HEK293 (cell line): ENCODE measurements at regions not wholly inside any gene's neighbourhood (a gene's known extent, or its start where the extent isn't known, plus 50 kb on each side); places are given as distances from the start of the nearest gene placed in this dataset.
A peak's percentile ranks its signal among the peaks of the same experiment; 100 is the strongest.

ENCODE experiments used
- CTCF ChIA-PET: fragments of 350-600 bp; formaldehyde crosslinking; extraction: SDS; loops from one replicate; lab custom pipeline; 2021; ENCODE audit warnings: antibody characterized with exemption; lab: Yijun Ruan, JAX
- POLR2A ChIA-PET: fragments of 300-600 bp; formaldehyde crosslinking; extraction: SDS; loops from one replicate; lab custom pipeline; 2020; ENCODE audit warnings: antibody characterized with exemption, inconsistent platforms; lab: Yijun Ruan, JAX
- H3K27ac ChIP-seq: fragments of 200-500 bp; sonication (Bioruptor generic); 2 replicates; pipeline ENCODE4 v1.5.1; 2014; ENCODE audit warnings: low read depth, low read length, control low read depth, inconsistent platforms; ENCODE audit errors: extremely low read depth
- H3K36me3 ChIP-seq, 2 experiments: fragments of 200-500 bp in 1 of 2; sonication (Bioruptor generic) in 1 of 2; 1 replicate in 1 of 2; 2 replicates in 1 of 2; pipeline ENCODE4 v1.5.1; 2014 to 2017; ENCODE audit warnings: inconsistent platforms in 2 of 2, low read length in 2 of 2; ENCODE audit not compliant: control insufficient read depth in 2 of 2, insufficient read depth in 1 of 2
- H3K4me1 ChIP-seq: fragments of 200-500 bp; sonication (Bioruptor generic); 2 replicates; pipeline ENCODE4 v1.5.1; 2014; ENCODE audit warnings: mild to moderate bottlenecking, low read length, inconsistent platforms; ENCODE audit not compliant: control insufficient read depth, insufficient read depth
- H3K4me3 ChIP-seq: 2 replicates; pipeline ENCODE4 v1.5.1; 2011; ENCODE audit warnings: low read depth, mild to moderate bottlenecking, control low read depth, low read length, moderate library complexity
- H3K9me3 ChIP-seq: fragments of 200-500 bp; sonication (Bioruptor generic); 2 replicates; pipeline ENCODE4 v1.5.1; 2014; ENCODE audit warnings: low read depth, low read length, inconsistent platforms; ENCODE audit not compliant: control insufficient read depth, insufficient read depth
- CTCF ChIP-seq: fragments of 450-650 bp; formaldehyde crosslinking; IDR thresholded peaks from 2 replicates; pipeline ENCODE4 v1.5.1; 2016; ENCODE audit warnings: missing biosample characterization, missing genetic modification characterization
- GLI4 ChIP-seq: fragments of 450-650 bp; formaldehyde crosslinking; IDR thresholded peaks from 2 replicates; pipeline ENCODE4 v1.5.1; 2016; ENCODE audit warnings: missing biosample characterization, missing genetic modification characterization
- KLF7 ChIP-seq: fragments of 450-650 bp; formaldehyde crosslinking; IDR thresholded peaks from 2 replicates; pipeline ENCODE4 v1.5.1; 2016; ENCODE audit warnings: missing biosample characterization, missing genetic modification characterization, borderline replicate concordance
- MZF1 ChIP-seq: fragments of 450-650 bp; formaldehyde crosslinking; IDR thresholded peaks from 2 replicates; pipeline ENCODE4 v1.5.1; 2017; ENCODE audit warnings: missing biosample characterization, missing genetic modification characterization, borderline replicate concordance
- PATZ1 ChIP-seq: fragments of 450-650 bp; formaldehyde crosslinking; IDR thresholded peaks from 2 replicates; pipeline ENCODE4 v1.5.1; 2016; ENCODE audit warnings: missing biosample characterization, missing genetic modification characterization
- SCRT2 ChIP-seq: fragments of 450-650 bp; formaldehyde crosslinking; IDR thresholded peaks from 2 replicates; pipeline ENCODE4 v1.5.1; 2016; ENCODE audit warnings: missing biosample characterization, missing genetic modification characterization
- SP7 ChIP-seq: fragments of 450-650 bp; formaldehyde crosslinking; IDR thresholded peaks from 2 replicates; pipeline ENCODE4 v1.5.1; 2016; ENCODE audit warnings: missing biosample characterization, missing genetic modification characterization
- WT1 ChIP-seq: fragments of 450-650 bp; formaldehyde crosslinking; IDR thresholded peaks from 2 replicates; pipeline ENCODE4 v1.5.1; 2016; ENCODE audit warnings: missing biosample characterization, missing genetic modification characterization
- ZBTB26 ChIP-seq: fragments of 450-650 bp; formaldehyde crosslinking; optimal IDR thresholded peaks from 2 replicates; pipeline ENCODE3; 2016; ENCODE audit warnings: missing biosample characterization, mild to moderate bottlenecking, missing genetic modification characterization
- ZBTB49 ChIP-seq: fragments of 450-650 bp; formaldehyde crosslinking; IDR thresholded peaks from 2 replicates; pipeline ENCODE4 v1.5.1; 2016; ENCODE audit warnings: missing biosample characterization, missing genetic modification characterization, low read depth
- ZNF146 ChIP-seq: fragments of 450-650 bp; formaldehyde crosslinking; IDR thresholded peaks from 2 replicates; pipeline ENCODE4 v1.5.1; 2016; ENCODE audit warnings: missing biosample characterization, missing genetic modification characterization
- ZNF184 ChIP-seq: fragments of 450-650 bp; IDR thresholded peaks from 2 replicates; pipeline ENCODE4 v1.5.1; 2018; ENCODE audit warnings: missing biosample characterization, mild to moderate bottlenecking, missing genetic modification characterization
- ZNF274 ChIP-seq, 2 experiments: fragments of 200-500 bp in 1 of 2; fragments of 450-650 bp in 1 of 2; sonication (Bioruptor generic) in 1 of 2; formaldehyde crosslinking in 1 of 2; IDR thresholded peaks; 2 replicates each; pipeline versions ENCODE4 v1.5.1 to v1.6.1; 2014 to 2016; ENCODE audit warnings: borderline replicate concordance in 1 of 2, inconsistent platforms in 1 of 2, low read length in 1 of 2, missing biosample characterization in 1 of 2, missing genetic modification characterization in 1 of 2
- ZNF292 ChIP-seq: fragments of 450-650 bp; formaldehyde crosslinking; IDR thresholded peaks from 2 replicates; pipeline ENCODE4 v1.5.1; 2016; ENCODE audit warnings: low read depth, missing biosample characterization, missing genetic modification characterization, borderline replicate concordance
- ZNF302 ChIP-seq: fragments of 450-650 bp; formaldehyde crosslinking; IDR thresholded peaks from 2 replicates; pipeline ENCODE4 v1.5.1; 2016; ENCODE audit warnings: missing biosample characterization, missing genetic modification characterization, low read depth
- ZNF362 ChIP-seq: fragments of 450-650 bp; formaldehyde crosslinking; IDR thresholded peaks from 2 replicates; pipeline ENCODE4 v1.5.1; 2016; ENCODE audit warnings: missing biosample characterization, missing genetic modification characterization
- ZNF560 ChIP-seq: fragments of 450-650 bp; formaldehyde crosslinking; IDR thresholded peaks from 2 replicates; pipeline ENCODE4 v1.5.1; 2017; ENCODE audit warnings: missing biosample characterization, missing genetic modification characterization, borderline replicate concordance
- ZNF610 ChIP-seq: fragments of 450-650 bp; formaldehyde crosslinking; IDR thresholded peaks from 2 replicates; pipeline ENCODE4 v1.5.1; 2016; ENCODE audit warnings: missing biosample characterization, missing genetic modification characterization, borderline replicate concordance
- ZNF654 ChIP-seq: fragments of 450-650 bp; formaldehyde crosslinking; IDR thresholded peaks from 2 replicates; pipeline ENCODE4 v1.5.1; 2016; ENCODE audit warnings: low read depth, missing biosample characterization, missing genetic modification characterization
- ZNF830 ChIP-seq: fragments of 450-650 bp; IDR thresholded peaks from 2 replicates; pipeline ENCODE4 v1.5.0; 2018; ENCODE audit warnings: missing biosample characterization, missing genetic modification characterization, low read depth, mild to moderate bottlenecking, moderate library complexity
- ZSCAN16 ChIP-seq: fragments of 450-650 bp; formaldehyde crosslinking; IDR thresholded peaks from 2 replicates; pipeline ENCODE4 v1.5.1; 2016; ENCODE audit warnings: missing biosample characterization, missing genetic modification characterization

GRCh38 chr5:99105216-99105615, 176.4 kb upstream of the CHD1 start:
- H3K4me3 ChIP-seq: no peak overlapping the region
- TF ChIP-seq WT1 (tag by site-specific recombination) (no peak), ZBTB26 (tag by site-specific recombination) (no peak), ZBTB49 (tag by site-specific recombination) (no peak), ZNF292 (tag by site-specific recombination) (no peak), ZSCAN16 (no peak), KLF7 (tag by site-specific recombination) (no peak), ZNF184 (tag by site-specific recombination) (no peak), ZNF146 (tag by site-specific recombination) (no peak), ZNF302 (no peak)
- H3K36me3 ChIP-seq: no peaks in the 10 kb centered on the region
- no peaks in the 10 kb centered on the region for H3K9me3 ChIP-seq
- CTCF ChIA-PET: interaction anchor here (0.5 to 1.8 kb wide), 19 partner anchors 8 to 1616 kb away, joined by 3 to 9 read pairs (median 4); no protein-coding TSS in a partner anchor
- H3K4me1 ChIP-seq: no peaks in the 10 kb centered on the region
- POLR2A ChIA-PET: no interaction called here
- no peak overlapping the region for H3K27ac ChIP-seq

GRCh38 chr5:99104538-99105132, 175.8 kb upstream of the CHD1 start:
- Histone ChIP-seq H3K9me3 (no peaks in the 10 kb centered on the region), H3K36me3 (no peaks in the 10 kb centered on the region), H3K4me3 (no peak overlapping the region), H3K27ac (no peak overlapping the region), H3K4me1 (no peaks in the 10 kb centered on the region)
- ChIA-PET POLR2A (no interaction called here), CTCF (interaction anchor here (0.5 to 1.8 kb wide), 23 partner anchors 8 to 1850 kb away, joined by 3 to 9 read pairs (median 4); no protein-coding TSS in a partner anchor)
- TF ChIP-seq ZNF362 (tag by site-specific recombination): peak; percentile 98
- no peak for TF ChIP-seq ZNF560
- TF ChIP-seq CTCF (tag by site-specific recombination): peak; percentile 36; the same call in 1 of the 2 replicates
- TF ChIP-seq GLI4 (tag by site-specific recombination): no peak
- peak; percentile 65 for TF ChIP-seq SCRT2
- 0 out of 2 replicates have a peak, but pooled peaks have one; percentile 12 for TF ChIP-seq SP7 (tag by site-specific recombination)
- no peak for TF ChIP-seq ZNF610 (tag by site-specific recombination)
- TF ChIP-seq ZNF830: no peak
- TF ChIP-seq ZNF274 (IDR thresholded peaks at IDR 0.05; ENCODE audit: low read length): no peak
- no peak for TF ChIP-seq ZNF274 (tag by site-specific recombination; IDR thresholded peaks at IDR 0.05; ENCODE audit: borderline replicate concordance)
- TF ChIP-seq MZF1 (tag by site-specific recombination): no peak
- TF ChIP-seq ZNF654: peak; percentile 94
- no peak for TF ChIP-seq PATZ1
